H1 (cell line): ENCODE measurements at regions not wholly inside any gene's neighbourhood (a gene's known extent, or its start where the extent isn't known, plus 50 kb on each side); places are given as distances from the start of the nearest gene placed in this dataset.

Source experiments
- CTCF ChIA-PET: fragments of 300-600 bp; sonication (Branson Sonifier 250); formaldehyde crosslinking; loops from one replicate; lab custom pipeline; 2021; ENCODE audit not compliant: partially characterized antibody; lab: Charles Lee
- POLR2A ChIA-PET: fragments of 300-600 bp; sonication (Branson Sonifier 250); formaldehyde crosslinking; loops from one replicate; lab custom pipeline; 2021; ENCODE audit warnings: inconsistent platforms; ENCODE audit not compliant: partially characterized antibody; lab: Charles Lee
- DNase-seq, 2 experiments: peaks; one replicate each; pipeline versions ENCODE4 v3.0.0 to v3.0.0-alpha.2; 2010 to 2022; ENCODE audit warnings: low spot score in 2 of 2, low read depth in 1 of 2, mixed read lengths in 1 of 2
- FAIRE-seq: peaks from 2 replicates; lab custom pipeline; 2011; peaks lifted over from hg19 to GRCh38; lab: Jason Lieb, UNC
- H2AFZ ChIP-seq: 2 replicates; pipeline ENCODE4 v1.8.1; 2012; ENCODE audit warnings: low read length, inconsistent platforms
- H2AK5ac ChIP-seq: 2 replicates; pipeline ENCODE4 v1.6.1; 2013; ENCODE audit warnings: low read depth, low read length
- H2BK120ac ChIP-seq: replicated peaks from 2 replicates; pipeline ENCODE3; 2013; ENCODE audit warnings: low read depth, low read length, inconsistent platforms
- H2BK12ac ChIP-seq: 2 replicates; pipeline ENCODE4 v1.6.1; 2013; ENCODE audit warnings: low read depth, low read length
- H2BK15ac ChIP-seq: 2 replicates; pipeline ENCODE4 v1.6.1; 2013; ENCODE audit warnings: low read length
- H2BK20ac ChIP-seq: 2 replicates; pipeline ENCODE4 v1.6.1; 2013; ENCODE audit warnings: low read length
- H2BK5ac ChIP-seq: 2 replicates; pipeline ENCODE4 v1.6.1; 2013; ENCODE audit warnings: low read depth, low read length
- H3K14ac ChIP-seq: 2 replicates; pipeline ENCODE4 v1.6.1; 2013; ENCODE audit warnings: inconsistent platforms; ENCODE audit not compliant: insufficient read length
- H3K18ac ChIP-seq: 2 replicates; pipeline ENCODE4 v1.6.1; 2013; ENCODE audit warnings: low read length; ENCODE audit errors: extremely low read depth
- H3K23ac ChIP-seq: 2 replicates; pipeline ENCODE4 v1.6.1; 2013; ENCODE audit warnings: inconsistent platforms; ENCODE audit not compliant: insufficient read length
- H3K23me2 ChIP-seq: 2 replicates; pipeline ENCODE4 v1.6.1; 2013; ENCODE audit warnings: low read depth, low read length
- H3K27ac ChIP-seq: 2 replicates; pipeline ENCODE4 v1.6.1; 2011; ENCODE audit warnings: low read depth, low read length, inconsistent platforms
- H3K27me3 ChIP-seq, 4 experiments: replicated peaks in 1 of 4; 1 replicate in 1 of 4; 2 replicates in 3 of 4; pipeline versions ENCODE4 v1.6.1 to v1.8.1; 2011 to 2013; ENCODE audit warnings: low read length in 3 of 4, mild to moderate bottlenecking in 3 of 4, inconsistent platforms in 2 of 4, mixed read lengths in 2 of 4, moderate library complexity in 1 of 4; ENCODE audit not compliant: control insufficient read depth in 3 of 4, insufficient read depth in 3 of 4; ENCODE audit errors: extremely low read depth in 1 of 4
- H3K36me3 ChIP-seq, 4 experiments: 2 replicates each; pipeline versions ENCODE4 v1.6.1 to v1.8.1; 2011 to 2013; ENCODE audit warnings: mild to moderate bottlenecking in 4 of 4, low read length in 3 of 4, moderate library complexity in 2 of 4, control low read depth in 1 of 4, inconsistent platforms in 1 of 4; ENCODE audit not compliant: insufficient read depth in 4 of 4, control insufficient read depth in 2 of 4
- H3K4ac ChIP-seq: replicated peaks from 2 replicates; pipeline ENCODE3; 2013; ENCODE audit warnings: low read length, low read depth, mixed read lengths, inconsistent platforms; ENCODE audit not compliant: insufficient read length
- H3K4me1 ChIP-seq, 4 experiments: replicated peaks in 1 of 4; 1 replicate in 1 of 4; 2 replicates in 3 of 4; pipeline versions ENCODE4 v1.6.1 to v1.8.1; 2011 to 2013; ENCODE audit warnings: low read length in 3 of 4, inconsistent platforms in 2 of 4, mixed read lengths in 1 of 4; ENCODE audit not compliant: insufficient read depth in 4 of 4, control insufficient read depth in 3 of 4
- H3K4me2 ChIP-seq, 2 experiments: 2 replicates each; pipeline versions ENCODE4 v1.6.1 to v1.8.1; 2011 to 2013; ENCODE audit warnings: low read depth in 2 of 2, low read length in 2 of 2, control low read depth in 1 of 2, inconsistent platforms in 1 of 2, mild to moderate bottlenecking in 1 of 2; ENCODE audit not compliant: insufficient read depth in 1 of 2
- H3K4me3 ChIP-seq, 4 experiments: fragments of 200-600, 300-600 bp in 1 of 4; sonication (generic), shearing (Covaris generic), sonication (Bioruptor Twin) in 1 of 4; 2 replicates each; pipeline versions ENCODE4 v1.5.1 to v1.8.1; 2011 to 2016; ENCODE audit warnings: low read length in 4 of 4, low read depth in 3 of 4, control low read depth in 2 of 4, inconsistent platforms in 2 of 4, mild to moderate bottlenecking in 2 of 4, mixed read lengths in 1 of 4, moderate library complexity in 1 of 4; ENCODE audit not compliant: insufficient read depth in 2 of 4; ENCODE audit errors: extremely low read depth in 1 of 4
- H3K56ac ChIP-seq: replicated peaks from 2 replicates; pipeline ENCODE3; 2013; ENCODE audit warnings: low read depth, mild to moderate bottlenecking, mixed read lengths, low read length, inconsistent platforms; ENCODE audit not compliant: insufficient read length
- H3K79me1 ChIP-seq: 2 replicates; pipeline ENCODE4 v1.6.1; 2013; ENCODE audit warnings: low read depth, low read length, control low read depth
- H3K79me2 ChIP-seq, 2 experiments: 2 replicates each; pipeline versions ENCODE4 v1.6.1 to v1.8.1; 2012 to 2013; ENCODE audit warnings: low read length in 2 of 2, mild to moderate bottlenecking in 2 of 2, inconsistent platforms in 1 of 2; ENCODE audit not compliant: insufficient read depth in 2 of 2, control insufficient read depth in 1 of 2
- H3K9ac ChIP-seq, 4 experiments: replicated peaks in 1 of 4; 1 replicate in 1 of 4; 2 replicates in 3 of 4; pipeline versions ENCODE4 v1.6.1 to v1.8.1; 2011 to 2013; ENCODE audit warnings: low read depth in 3 of 4, low read length in 3 of 4, control low read depth in 2 of 4, mild to moderate bottlenecking in 2 of 4, moderate library complexity in 2 of 4, inconsistent platforms in 1 of 4; ENCODE audit errors: extremely low read depth in 1 of 4
- H3K9me3 ChIP-seq, 2 experiments: 2 replicates each; pipeline versions ENCODE4 v1.6.1 to v1.8.1; 2012 to 2013; ENCODE audit warnings: mild to moderate bottlenecking in 2 of 2, moderate library complexity in 2 of 2, control low read depth in 1 of 2, inconsistent platforms in 1 of 2, low read depth in 1 of 2, low read length in 1 of 2, mixed read lengths in 1 of 2; ENCODE audit not compliant: insufficient read depth in 2 of 2
- H4K20me1 ChIP-seq, 2 experiments: replicated peaks in 1 of 2; 2 replicates each; pipeline versions ENCODE3 to v1.8.1; 2011 to 2013; ENCODE audit warnings: inconsistent platforms in 2 of 2, low read length in 2 of 2, mild to moderate bottlenecking in 1 of 2; ENCODE audit not compliant: insufficient read depth in 2 of 2, control insufficient read depth in 1 of 2
- H4K5ac ChIP-seq: 2 replicates; pipeline ENCODE4 v1.6.1; 2013; ENCODE audit warnings: low read length, low read depth, mixed read lengths, inconsistent platforms; ENCODE audit not compliant: insufficient read length
- H4K8ac ChIP-seq: 2 replicates; pipeline ENCODE4 v1.8.0; 2013; ENCODE audit warnings: mild to moderate bottlenecking, moderate library complexity, low read length, inconsistent platforms; ENCODE audit not compliant: insufficient read depth; ENCODE audit errors: extremely low read depth
- H4K91ac ChIP-seq: replicated peaks from 2 replicates; pipeline ENCODE3; 2013; ENCODE audit warnings: low read length, mixed read lengths, inconsistent platforms; ENCODE audit not compliant: insufficient read length
- JUND ChIP-seq: IDR thresholded peaks from 2 replicates; pipeline ENCODE4 v1.6.1; 2011; ENCODE audit warnings: mild to moderate bottlenecking, improper control_type of control experiment, low read length
- NANOG ChIP-seq: IDR thresholded peaks from 2 replicates; pipeline ENCODE4 v1.6.1; 2011; ENCODE audit warnings: low read length, low read depth, mild to moderate bottlenecking, inconsistent platforms; ENCODE audit not compliant: insufficient read depth, poor library complexity, severe bottlenecking
- SRF ChIP-seq: IDR thresholded peaks from 2 replicates; pipeline ENCODE4 v1.6.1; 2011; ENCODE audit warnings: mild to moderate bottlenecking, low read depth, low read length, moderate library complexity
- WGBS, 2 experiments: shearing (Covaris generic) in 1 of 2; methylation state at CpG; one replicate each; pipeline versions ENCODE4 v1.1.6 to v1.1.7; 2013 to 2015; ENCODE audit warnings: low lambda C conversion rate in 2 of 2, mixed read lengths in 2 of 2, inconsistent platforms in 1 of 2, low coverage in 1 of 2, missing lambda C conversion rate in 1 of 2; ENCODE audit not compliant: insufficient replicate concordance in 2 of 2, insufficient coverage in 1 of 2, insufficient read length in 1 of 2; ENCODE audit errors: extremely low coverage in 1 of 2, missing lambda C conversion rate in 1 of 2; 5-methylcytosine and 5-hydroxymethylcytosine counted together
- TF ChIP-seq, protein P1 (sequence below): IDR thresholded peaks from 2 replicates; pipeline ENCODE4 v1.6.1; 2012; ENCODE audit warnings: inconsistent platforms

DNA sequence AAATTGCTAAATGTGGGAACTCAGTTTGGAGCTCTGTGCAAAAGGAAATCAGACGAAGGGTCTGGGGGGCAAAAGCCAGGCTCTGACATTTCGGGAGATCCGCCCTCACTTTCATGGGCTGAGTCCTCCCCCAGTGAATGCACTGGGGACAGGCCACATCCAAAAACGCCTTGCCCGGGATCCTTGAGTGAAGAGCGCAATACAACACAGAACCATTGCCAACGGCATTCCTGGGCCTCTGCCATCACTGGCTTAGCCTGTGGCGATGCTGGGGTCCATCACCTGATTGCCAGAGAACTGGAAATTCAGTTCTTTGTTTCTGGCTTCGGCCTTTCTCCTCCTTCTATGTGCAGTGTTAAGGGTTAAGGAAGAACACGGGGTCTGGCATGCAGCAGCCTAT is 297.9 kb downstream of the SHANK2 start:
- DNase-seq (no peak), FAIRE-seq (no peak)
- H2BK20ac ChIP-seq: no peak overlapping the region
- H3K23me2 ChIP-seq: no peaks in the 10 kb centered on the region
- H3K56ac ChIP-seq: no peak overlapping the region
- H3K27me3 ChIP-seq: no peaks in the 10 kb centered on the region
- H3K27ac ChIP-seq: no peak overlapping the region
- H3K4me2 ChIP-seq: no peak overlapping the region
- H4K8ac ChIP-seq: no peak overlapping the region
- no peak overlapping the region; the same call in 1 of the 2 replicates for H2BK5ac ChIP-seq
- no peaks in the 10 kb centered on the region; a peak in 1 of 4 replicates for H3K9me3 ChIP-seq
- no peak overlapping the region for H3K9ac ChIP-seq
- H3K79me2 ChIP-seq: peaks cover 0 to 2% of the 10 kb centered on the region in 2 experiments; a peak in 1 of 4 replicates
- H3K23ac ChIP-seq: no peak overlapping the region
- no peak overlapping the region for H4K91ac ChIP-seq
- H4K5ac ChIP-seq: no peak overlapping the region
- TF ChIP-seq, protein P1, sequence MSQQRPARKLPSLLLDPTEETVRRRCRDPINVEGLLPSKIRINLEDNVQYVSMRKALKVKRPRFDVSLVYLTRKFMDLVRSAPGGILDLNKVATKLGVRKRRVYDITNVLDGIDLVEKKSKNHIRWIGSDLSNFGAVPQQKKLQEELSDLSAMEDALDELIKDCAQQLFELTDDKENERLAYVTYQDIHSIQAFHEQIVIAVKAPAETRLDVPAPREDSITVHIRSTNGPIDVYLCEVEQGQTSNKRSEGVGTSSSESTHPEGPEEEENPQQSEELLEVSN: no peak
- no peak for TF ChIP-seq SRF
- TF ChIP-seq JUND: no peak
- no peak for TF ChIP-seq NANOG
- ChIA-PET POLR2A (no interaction called here), CTCF (interaction anchor here (2.6 kb wide), 1 partner anchor 10 kb away, joined by 7 read pairs; no protein-coding TSS in a partner anchor)
- H2AK5ac ChIP-seq: no peak overlapping the region
- 86% methylated on average over 10 of the region's 10 CpGs; no CpG with 5 or more reads in 1 of the 2 experiments for WGBS, 2 experiments
- no peak overlapping the region for H2BK12ac ChIP-seq
- H3K36me3 ChIP-seq: no peaks in the 10 kb centered on the region; a peak in 2 of 8 replicates
- no peak overlapping the region for H2BK120ac ChIP-seq
- H2AFZ ChIP-seq: no peak overlapping the region
- H3K79me1 ChIP-seq: 0 out of 2 replicates have a peak, but pooled peaks cover 2% of the 10 kb centered on the region
- H2BK15ac ChIP-seq: no peak overlapping the region
- H4K20me1 ChIP-seq: peaks cover 4% of the 10 kb centered on the region in 2 experiments
- no peak overlapping the region for H3K4me3 ChIP-seq
- no peak overlapping the region for H3K14ac ChIP-seq
- no peak overlapping the region for H3K4ac ChIP-seq
- H3K4me1 ChIP-seq: peaks cover 0 to 5% (median 0%) of the 10 kb centered on the region in 4 experiments; a peak in 1 of 7 replicates
- H3K18ac ChIP-seq: no peak overlapping the region; the same call in 1 of the 2 replicates
